ENCODE measurements at regions not wholly inside any gene's neighbourhood (a gene's known extent, or its start where the extent isn't known, plus 50 kb on each side); places are given as distances from the start of the nearest gene placed in this dataset.
"Not testable (repeated sequence)": the region's sequence is repeated elsewhere in the genome, so short reads cannot be mapped to it uniquely, and the experiment has no call there.

- 76 to 87% (median 82%) methylated on average over 1 of the region's 1 CpG for WGBS, 3 donors
- no peak for DNase-seq
- TF ChIP-seq CTCF (IDR thresholded peaks at IDR 0.05): no peak
- no peak for TF ChIP-seq POLR2A (IDR thresholded peaks at IDR 0.05)
- no peak for TF ChIP-seq EP300 (IDR thresholded peaks at IDR 0.05)
- intact Hi-C loops (cut with DNase I): no loop called here
- H3K36me3 ChIP-seq: no peaks in the 10 kb centered on the region
- no peaks in the 10 kb centered on the region for H3K4me1 ChIP-seq (ENCODE audit: insufficient read depth)
- H3K4me3 ChIP-seq: no peak overlapping the region
- no peaks in the 10 kb centered on the region for H3K9me3 ChIP-seq
- no peak overlapping the region for H3K27ac ChIP-seq
- no peaks in the 10 kb centered on the region for H3K27me3 ChIP-seq
Measured at GRCh38 chr13:65504213-65504612, 1725.9 kb downstream of the PCDH9 start.

GRCh38 chr13:65500481-65500880 lies 1729.7 kb downstream of the PCDH9 start:
- Histone ChIP-seq H3K27me3 (no peaks in the 10 kb centered on the region), H3K4me3 (no peak overlapping the region), H3K4me1 (ENCODE audit: insufficient read depth) (no peaks in the 10 kb centered on the region), H3K27ac (no peak overlapping the region), H3K36me3 (no peaks in the 10 kb centered on the region), H3K9me3 (no peaks in the 10 kb centered on the region)
- intact Hi-C loops (cut with DNase I): no loop called here
- DNase-seq: no peak
- no peak for TF ChIP-seq CTCF (IDR thresholded peaks at IDR 0.05)
- no peak for TF ChIP-seq EP300 (IDR thresholded peaks at IDR 0.05)
- no peak for TF ChIP-seq POLR2A (IDR thresholded peaks at IDR 0.05)
- WGBS, 3 donors: 55 to 71% (median 57%) methylated on average over 3 of the region's 3 CpGs

DNA sequence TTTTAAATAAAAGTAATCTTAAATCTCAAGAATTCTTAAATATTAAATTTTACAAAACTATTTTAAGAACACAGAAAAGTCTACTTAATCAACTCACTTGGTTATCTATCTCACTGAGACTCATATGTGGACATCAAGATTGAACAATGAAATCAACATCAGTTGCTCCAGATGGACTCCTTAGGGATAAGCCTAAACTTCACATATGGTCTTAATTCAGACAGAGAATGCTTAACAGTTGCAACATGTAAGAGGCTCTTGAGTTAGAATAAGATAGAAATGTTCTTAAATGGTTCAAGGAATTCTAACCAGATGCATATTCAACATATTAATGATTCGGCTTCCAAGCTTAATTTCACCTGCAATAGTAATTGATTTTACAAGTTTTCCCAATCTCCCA lies 1730.9 kb downstream of the PCDH9 start:
- TF ChIP-seq POLR2A (IDR thresholded peaks at IDR 0.05) (no peak), CTCF (IDR thresholded peaks at IDR 0.05) (no peak), EP300 (IDR thresholded peaks at IDR 0.05) (no peak)
- no peaks in the 10 kb centered on the region for H3K9me3 ChIP-seq
- WGBS, 3 donors: 85 to 97% (median 91%) methylated on average over 1 of the region's 1 CpG
- intact Hi-C loops (cut with DNase I): no loop called here
- H3K4me3 ChIP-seq: no peak overlapping the region
- H3K27ac ChIP-seq: no peak overlapping the region
- H3K36me3 ChIP-seq: no peaks in the 10 kb centered on the region
- no peaks in the 10 kb centered on the region for H3K27me3 ChIP-seq
- no peak for DNase-seq
- H3K4me1 ChIP-seq (ENCODE audit: insufficient read depth): no peaks in the 10 kb centered on the region

DNA sequence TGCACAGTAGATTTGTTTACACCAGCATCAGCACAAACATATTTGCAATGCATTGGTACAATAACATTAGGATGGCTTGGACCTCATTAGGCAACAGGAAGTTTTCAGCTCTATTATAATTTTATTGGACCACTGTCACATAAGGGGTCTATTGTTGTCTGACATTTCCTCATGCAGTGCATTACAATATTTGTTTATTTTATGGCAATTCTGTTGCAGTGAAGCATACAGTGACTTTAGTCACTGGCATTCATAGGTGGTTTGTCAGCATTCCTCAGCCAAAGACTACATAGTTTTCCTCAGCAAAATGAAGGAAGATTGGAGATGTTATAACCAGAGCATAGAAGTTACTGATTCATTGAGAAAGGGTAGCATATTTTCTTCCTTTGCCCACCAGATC lies 1732.9 kb downstream of the PCDH9 start:
- intact Hi-C loops (cut with DNase I): no loop called here
- Histone ChIP-seq H3K9me3 (no peaks in the 10 kb centered on the region), H3K27ac (no peak overlapping the region), H3K4me3 (no peak overlapping the region), H3K4me1 (ENCODE audit: insufficient read depth) (no peaks in the 10 kb centered on the region), H3K27me3 (no peaks in the 10 kb centered on the region), H3K36me3 (no peaks in the 10 kb centered on the region)
- TF ChIP-seq CTCF (IDR thresholded peaks at IDR 0.05) (no peak), EP300 (IDR thresholded peaks at IDR 0.05) (no peak)
- DNase-seq: no peak

- DNase-seq; intact Hi-C loops (cut with DNase I); H3K27ac ChIP-seq; H3K9me3 ChIP-seq; H3K4me1 ChIP-seq (ENCODE audit: insufficient read depth); H3K27me3 ChIP-seq; H3K4me3 ChIP-seq; H3K36me3 ChIP-seq: not testable (repeated sequence)
- 76 to 86% (median 84%) methylated on average over 1 of the region's 1 CpG for WGBS, 3 donors
Measured at GRCh38 chr13:65490725-65491124, 1739.4 kb downstream of the PCDH9 start.

All from ovary (tissue), 7 donors.